ENCODE measurements at regions not wholly inside any gene's neighbourhood (a gene's known extent, or its start where the extent isn't known, plus 50 kb on each side); places are given as distances from the start of the nearest gene placed in this dataset.

GRCh38 chr14:34060651-34060999 lies 109.8 kb upstream of the EGLN3 start:
- DNase-seq (ENCODE audit: low spot score) = no peak
- TF ChIP-seq CTCF (IDR thresholded peaks at IDR 0.05; ENCODE audit: extremely low read depth, insufficient read depth, missing control alignments) = no peak
- in situ Hi-C loops (cut with MboI; ENCODE audit: low pct_unique_long_range_greater_than_20kb, low sequenced_read_pairs, unreplicated experiment) = no loop called here

DNA sequence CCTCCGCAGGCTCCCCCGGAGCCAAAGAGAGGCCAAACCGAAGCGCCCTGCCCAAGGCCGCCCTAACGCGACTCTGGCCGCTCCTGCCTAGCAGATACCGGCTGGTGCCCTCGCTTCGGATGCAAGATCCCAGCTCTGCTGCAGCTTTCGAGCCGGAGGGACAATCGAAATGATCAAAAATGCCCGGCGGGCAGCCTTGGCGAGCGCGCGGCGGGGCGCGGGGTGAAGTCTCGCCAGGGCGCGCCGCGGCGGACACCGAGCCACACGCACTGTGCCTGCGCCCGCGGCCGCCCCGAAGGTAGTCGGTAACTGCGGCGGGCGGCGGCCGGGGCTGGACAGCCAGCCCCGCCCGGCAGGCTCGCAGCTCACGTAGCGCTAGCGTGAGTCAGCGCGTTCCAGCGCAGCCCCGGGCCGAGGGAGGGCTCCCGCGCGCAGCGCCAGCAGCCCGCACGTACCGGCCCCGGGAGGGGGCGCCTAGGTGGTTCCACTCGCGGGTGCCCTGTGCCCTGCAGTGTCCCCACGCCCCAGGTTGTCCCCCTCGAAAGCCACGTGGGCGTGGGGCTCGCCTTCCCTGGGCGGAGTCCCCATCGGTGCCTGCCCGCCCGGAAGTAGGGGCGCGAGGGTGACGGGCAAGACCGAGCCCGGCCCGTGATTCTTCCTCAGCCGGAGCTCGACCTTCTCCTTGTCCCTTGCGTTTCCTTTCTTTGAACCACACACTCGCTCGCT lies 109.2 kb upstream of the EGLN3 start:
- peak; percentile 5 for TF ChIP-seq CTCF (IDR thresholded peaks at IDR 0.05; ENCODE audit: extremely low read depth, insufficient read depth, missing control alignments)
- in situ Hi-C loops (cut with MboI; ENCODE audit: low pct_unique_long_range_greater_than_20kb, low sequenced_read_pairs, unreplicated experiment) = no loop called here
- DNase-seq (ENCODE audit: low spot score) = peak; percentile 68

GRCh38 chr14:34059037-34059924 lies 108.4 kb upstream of the EGLN3 start:
- in situ Hi-C loops (cut with MboI; ENCODE audit: low pct_unique_long_range_greater_than_20kb, low sequenced_read_pairs, unreplicated experiment) = no loop called here
- no peak for DNase-seq (ENCODE audit: low spot score)
- no peak for TF ChIP-seq CTCF (IDR thresholded peaks at IDR 0.05; ENCODE audit: extremely low read depth, insufficient read depth, missing control alignments)

- no peak for DNase-seq (ENCODE audit: low spot score)
- in situ Hi-C loops (cut with MboI; ENCODE audit: low pct_unique_long_range_greater_than_20kb, low sequenced_read_pairs, unreplicated experiment) = no loop called here
- TF ChIP-seq CTCF (IDR thresholded peaks at IDR 0.05; ENCODE audit: extremely low read depth, insufficient read depth, missing control alignments) = no peak
Observed at GRCh38 chr14:34058510-34058909, 107.6 kb upstream of the EGLN3 start.

DNA sequence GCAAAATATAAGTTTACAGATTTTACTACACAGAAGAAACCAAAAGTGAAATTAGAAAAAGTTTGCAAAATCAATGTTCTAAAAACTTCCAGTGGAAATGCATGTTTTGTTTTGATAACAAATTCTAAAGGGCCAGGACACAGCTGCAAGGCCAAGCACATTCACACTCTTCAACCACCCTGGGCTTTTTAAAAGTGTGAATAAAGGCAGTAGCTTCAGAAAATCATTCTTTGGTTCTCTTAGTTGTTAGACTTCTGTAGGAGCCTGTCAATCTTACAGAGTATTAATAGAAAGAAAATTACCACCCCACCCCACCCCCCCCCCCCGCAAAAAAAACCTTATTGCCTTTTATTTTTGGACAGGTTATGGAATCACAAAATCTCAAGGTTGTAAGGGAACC lies 105.2 kb upstream of the EGLN3 start:
- in situ Hi-C loops (cut with MboI; ENCODE audit: low pct_unique_long_range_greater_than_20kb, low sequenced_read_pairs, unreplicated experiment) = no loop called here

More for the DNA sequence above, 105.2 kb upstream of the EGLN3 start:
- no peak for TF ChIP-seq CTCF (IDR thresholded peaks at IDR 0.05; ENCODE audit: extremely low read depth, insufficient read depth, missing control alignments)
- no peak for DNase-seq (ENCODE audit: low spot score)
